Stimulated activated CD8-positive, alpha-beta memory T cell treated with anti-CD3 and anti-CD28 coated beads, Interleukin-7, amount 100 ng/mL, for 4 hours (primary cell): ENCODE measurements at regions not wholly inside any gene's neighbourhood (a gene's known extent, or its start where the extent isn't known, plus 50 kb on each side); places are given as distances from the start of the nearest gene placed in this dataset.

Experiments
- DNase-seq, 2 donors: peaks; one replicate each; pipeline ENCODE4 v3.0.0-alpha.2; 2020; ENCODE audit warnings: low read depth in 2 of 2

- DNase-seq = no peak
Observed at GRCh38 chr3:23051240-23052140, 151.6 kb upstream of the UBE2E2 start.

- DNase-seq = no peak
Observed at GRCh38 chr3:23052208-23052607, 150.9 kb upstream of the UBE2E2 start.

- no peak for DNase-seq
Observed at GRCh38 chr3:23052620-23053019, 150.5 kb upstream of the UBE2E2 start.

- DNase-seq = no peak
Observed at GRCh38 chr3:23055733-23056376, 147.3 kb upstream of the UBE2E2 start.

GRCh38 chr3:23062582-23062981, 140.5 kb upstream of the UBE2E2 start:
- DNase-seq = no peak

- DNase-seq = no peak
Observed at GRCh38 chr3:23062982-23063381, 140.1 kb upstream of the UBE2E2 start.

- no peak for DNase-seq
Observed at GRCh38 chr3:23067116-23067515, 136.0 kb upstream of the UBE2E2 start.

- no peak for DNase-seq
Observed at GRCh38 chr3:23068016-23068728, 135.0 kb upstream of the UBE2E2 start.

- no peak for DNase-seq
Observed at GRCh38 chr3:23071296-23071695, 131.8 kb upstream of the UBE2E2 start.

GRCh38 chr3:23071758-23072157, 131.4 kb upstream of the UBE2E2 start:
- no peak for DNase-seq

- no peak for DNase-seq
Observed at GRCh38 chr3:23072693-23073092, 130.4 kb upstream of the UBE2E2 start.

- no peak for DNase-seq
Observed at GRCh38 chr3:23073724-23074305, 129.3 kb upstream of the UBE2E2 start.

- no peak for DNase-seq
Observed at GRCh38 chr3:23075496-23075895, 127.6 kb upstream of the UBE2E2 start.

- no peak for DNase-seq
Observed at GRCh38 chr3:23076437-23076836, 126.7 kb upstream of the UBE2E2 start.

GRCh38 chr3:23077126-23077525, 126.0 kb upstream of the UBE2E2 start:
- DNase-seq = no peak

GRCh38 chr3:23078735-23079134, 124.4 kb upstream of the UBE2E2 start:
- DNase-seq = no peak

- no peak for DNase-seq
Observed at GRCh38 chr3:23079976-23080375, 123.2 kb upstream of the UBE2E2 start.

GRCh38 chr3:23083701-23084100, 119.4 kb upstream of the UBE2E2 start:
- DNase-seq = no peak

- no peak for DNase-seq
Observed at GRCh38 chr3:23084367-23084766, 118.8 kb upstream of the UBE2E2 start.

GRCh38 chr3:23085261-23085660, 117.9 kb upstream of the UBE2E2 start:
- DNase-seq = no peak

GRCh38 chr3:23086331-23086730, 116.8 kb upstream of the UBE2E2 start:
- DNase-seq = no peak

- no peak for DNase-seq
Observed at GRCh38 chr3:23086831-23087230, 116.3 kb upstream of the UBE2E2 start.
